Activated naive CD4-positive, alpha-beta T cell treated with anti-CD3 and anti-CD28 coated beads for 36 hours (primary cell): ENCODE measurements at regions not wholly inside any gene's neighbourhood (a gene's known extent, or its start where the extent isn't known, plus 50 kb on each side); places are given as distances from the start of the nearest gene placed in this dataset.

ENCODE experiments used
- CTCF ChIA-PET: fragments of 350-600 bp; sonication (Branson Sonifier 250); formaldehyde crosslinking; loops from one replicate; lab custom pipeline; 2021; ENCODE audit warnings: antibody characterized with exemption; lab: Charles Lee
- DNase-seq: peaks from one replicate; pipeline ENCODE4 v3.0.0-alpha.2; 2020
- H3K27ac Mint-ChIP-seq: one replicate; pipeline ENCODE4 v1.8.0; 2021; ENCODE audit warnings: mild to moderate bottlenecking, mixed read lengths
- H3K27me3 Mint-ChIP-seq: one replicate; pipeline ENCODE4 v1.8.0; 2021; ENCODE audit warnings: low read depth, mixed read lengths
- H3K36me3 Mint-ChIP-seq: one replicate; pipeline ENCODE4 v1.8.0; 2021; ENCODE audit warnings: low read depth, mixed read lengths
- H3K4me1 Mint-ChIP-seq: one replicate; pipeline ENCODE4 v1.8.0; 2021; ENCODE audit warnings: low read depth, mixed read lengths
- H3K4me3 Mint-ChIP-seq: one replicate; pipeline ENCODE4 v1.8.0; 2021; ENCODE audit warnings: mild to moderate bottlenecking, moderate library complexity, mixed read lengths
- H3K9me3 Mint-ChIP-seq: one replicate; pipeline ENCODE4 v1.8.0; 2021; ENCODE audit warnings: mixed read lengths
- intact Hi-C: fragments of 100-400 bp; cut with micrococcal nuclease; formaldehyde crosslinking; loops from one replicate; pipeline ENCODE4 v1.15.1; 2023

GRCh38 chr5:92371889-92372235 is 988.7 kb upstream of the ARRDC3 start:
- no peaks in the 10 kb centered on the region for H3K27me3 Mint-ChIP-seq
- H3K9me3 Mint-ChIP-seq, result peaks cover 8% of the 10 kb centered on the region
- CTCF ChIA-PET, result interaction anchor here (0.6 kb wide), 1 partner anchor 507 kb away, joined by 6 read pairs; no protein-coding TSS in a partner anchor
- H3K27ac Mint-ChIP-seq, result no peak overlapping the region
- no peaks in the 10 kb centered on the region for H3K4me1 Mint-ChIP-seq
- DNase-seq, result no peak
- H3K4me3 Mint-ChIP-seq, result no peak overlapping the region
- H3K36me3 Mint-ChIP-seq, result no peaks in the 10 kb centered on the region
- intact Hi-C loops, result no loop called here

DNA sequence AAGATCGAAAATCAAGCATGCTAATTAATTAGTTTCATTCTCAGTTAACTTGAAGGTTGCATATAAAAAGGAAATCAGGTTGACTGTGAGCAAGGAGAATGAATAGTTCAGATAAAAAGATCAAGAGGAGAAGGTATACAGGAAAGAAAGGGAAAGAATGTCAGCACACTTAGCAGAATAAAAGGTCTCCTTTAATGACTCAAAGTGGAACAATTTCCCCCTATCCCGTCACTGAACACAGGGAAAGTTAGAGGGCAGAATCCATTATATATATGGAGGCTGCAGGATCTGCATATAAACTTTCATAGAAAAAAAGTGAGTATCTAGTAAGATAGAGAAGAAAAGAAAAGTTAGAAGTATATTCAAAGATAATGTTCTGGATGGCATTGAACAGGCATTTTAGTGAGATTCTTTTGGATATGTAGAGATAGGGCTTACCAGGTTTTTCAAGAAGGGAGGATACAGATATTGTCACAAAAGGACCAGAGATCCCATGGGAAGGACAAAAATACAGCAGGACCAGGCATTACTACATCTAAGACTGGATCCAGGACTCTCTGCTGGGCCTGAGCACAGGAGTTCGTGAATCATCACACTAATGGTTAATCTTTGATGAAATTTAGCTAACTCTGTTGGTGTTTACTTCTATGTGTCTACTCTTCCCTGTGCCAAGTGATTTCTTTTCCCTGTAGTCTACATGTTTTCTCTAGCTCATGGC is 988.2 kb upstream of the ARRDC3 start:
- no peaks in the 10 kb centered on the region for H3K36me3 Mint-ChIP-seq
- CTCF ChIA-PET, result no interaction called here
- peaks cover 8% of the 10 kb centered on the region for H3K9me3 Mint-ChIP-seq
- no peaks in the 10 kb centered on the region for H3K4me1 Mint-ChIP-seq
- no peak overlapping the region for H3K4me3 Mint-ChIP-seq
- H3K27ac Mint-ChIP-seq, result no peak overlapping the region
- no peak for DNase-seq
- no peaks in the 10 kb centered on the region for H3K27me3 Mint-ChIP-seq
- intact Hi-C loops, result no loop called here

GRCh38 chr5:92370032-92370431 is 986.9 kb upstream of the ARRDC3 start:
- no peaks in the 10 kb centered on the region for H3K27me3 Mint-ChIP-seq
- intact Hi-C loops, result no loop called here
- H3K27ac Mint-ChIP-seq, result no peak overlapping the region
- no peak overlapping the region for H3K4me3 Mint-ChIP-seq
- no peaks in the 10 kb centered on the region for H3K4me1 Mint-ChIP-seq
- peaks cover 8% of the 10 kb centered on the region for H3K9me3 Mint-ChIP-seq
- no peak for DNase-seq
- CTCF ChIA-PET, result no interaction called here
- no peaks in the 10 kb centered on the region for H3K36me3 Mint-ChIP-seq

DNA sequence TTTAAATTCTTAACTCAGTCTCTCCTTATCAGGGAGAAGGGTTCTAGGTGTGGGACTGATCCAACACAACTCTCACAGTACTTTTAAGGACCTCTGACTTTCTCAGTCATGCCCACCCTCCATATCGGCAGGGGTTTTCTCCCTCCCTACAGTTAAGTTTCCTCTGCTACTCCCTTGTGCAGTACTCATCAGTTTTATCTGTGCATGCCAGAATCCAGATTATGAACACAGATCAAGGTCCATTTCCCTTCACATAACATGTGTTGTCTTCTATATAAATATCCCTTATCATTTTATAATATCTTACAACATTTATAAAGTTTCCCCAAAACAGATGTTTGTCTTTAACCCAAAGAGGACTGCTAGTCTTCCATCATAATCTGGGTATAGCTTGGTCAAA is 986.5 kb upstream of the ARRDC3 start:
- no peaks in the 10 kb centered on the region for H3K4me1 Mint-ChIP-seq
- CTCF ChIA-PET, result no interaction called here
- no peaks in the 10 kb centered on the region for H3K27me3 Mint-ChIP-seq
- no peak overlapping the region for H3K27ac Mint-ChIP-seq
- peaks cover 8% of the 10 kb centered on the region for H3K9me3 Mint-ChIP-seq
- intact Hi-C loops, result no loop called here
- H3K36me3 Mint-ChIP-seq, result no peaks in the 10 kb centered on the region
- no peak for DNase-seq
- no peak overlapping the region for H3K4me3 Mint-ChIP-seq

GRCh38 chr5:92364986-92365550 is 982.0 kb upstream of the ARRDC3 start:
- Mint-ChIP-seq H3K36me3 (no peaks in the 10 kb centered on the region), H3K4me3 (no peak overlapping the region), H3K27ac (no peak overlapping the region), H3K9me3 (peaks cover 9% of the 10 kb centered on the region), H3K27me3 (no peaks in the 10 kb centered on the region), H3K4me1 (no peaks in the 10 kb centered on the region)
- no peak for DNase-seq
- CTCF ChIA-PET, result no interaction called here
- intact Hi-C loops, result no loop called here

- Mint-ChIP-seq H3K27ac (no peak overlapping the region), H3K4me3 (no peak overlapping the region), H3K9me3 (peaks cover 5% of the 10 kb centered on the region), H3K4me1 (no peaks in the 10 kb centered on the region), H3K36me3 (no peaks in the 10 kb centered on the region), H3K27me3 (no peaks in the 10 kb centered on the region)
- intact Hi-C loops, result no loop called here
- no peak for DNase-seq
- CTCF ChIA-PET, result no interaction called here
Observed at GRCh38 chr5:92353107-92354030, 970.3 kb upstream of the ARRDC3 start.

- intact Hi-C loops, result no loop called here
Observed at GRCh38 chr5:92337772-92338234, 954.7 kb upstream of the ARRDC3 start.

GRCh38 chr5:92332039-92332438 is 948.9 kb upstream of the ARRDC3 start:
- H3K27me3 Mint-ChIP-seq, result no peaks in the 10 kb centered on the region
- CTCF ChIA-PET, result no interaction called here
- no peaks in the 10 kb centered on the region for H3K4me1 Mint-ChIP-seq
- no peak overlapping the region for H3K4me3 Mint-ChIP-seq
- no peak overlapping the region for H3K27ac Mint-ChIP-seq
- H3K9me3 Mint-ChIP-seq, result no peaks in the 10 kb centered on the region
- H3K36me3 Mint-ChIP-seq, result no peaks in the 10 kb centered on the region
- intact Hi-C loops, result no loop called here
- no peak for DNase-seq

More at GRCh38 chr5:92337772-92338234, 954.7 kb upstream of the ARRDC3 start:
- CTCF ChIA-PET, result no interaction called here
- Mint-ChIP-seq H3K4me3 (no peak overlapping the region), H3K9me3 (no peaks in the 10 kb centered on the region), H3K4me1 (no peaks in the 10 kb centered on the region), H3K27ac (no peak overlapping the region), H3K27me3 (no peaks in the 10 kb centered on the region), H3K36me3 (no peaks in the 10 kb centered on the region)
- DNase-seq, result no peak

DNA sequence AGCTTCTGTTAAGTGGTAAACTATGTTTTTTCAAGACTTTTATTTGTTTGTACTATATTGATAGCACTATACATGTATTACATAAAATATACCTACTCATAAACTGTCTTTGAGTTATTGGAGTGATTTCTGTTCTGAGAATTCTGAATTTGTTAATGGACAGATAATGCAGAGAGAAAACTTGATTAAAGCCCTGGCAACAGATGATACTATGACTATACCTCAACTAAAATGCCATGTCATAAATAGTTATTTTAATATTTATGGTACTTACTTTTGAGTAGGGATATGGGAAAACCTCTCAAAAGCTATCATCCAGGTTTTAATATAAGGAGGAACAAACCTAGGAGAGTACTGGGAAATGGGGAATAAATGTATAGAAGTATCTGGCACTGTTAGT is 947.2 kb upstream of the ARRDC3 start:
- no peaks in the 10 kb centered on the region for H3K9me3 Mint-ChIP-seq
- CTCF ChIA-PET, result no interaction called here
- H3K36me3 Mint-ChIP-seq, result no peaks in the 10 kb centered on the region
- H3K27me3 Mint-ChIP-seq, result no peaks in the 10 kb centered on the region
- DNase-seq, result no peak
- H3K27ac Mint-ChIP-seq, result no peak overlapping the region
- no peak overlapping the region for H3K4me3 Mint-ChIP-seq
- no peaks in the 10 kb centered on the region for H3K4me1 Mint-ChIP-seq
- intact Hi-C loops, result no loop called here

DNA sequence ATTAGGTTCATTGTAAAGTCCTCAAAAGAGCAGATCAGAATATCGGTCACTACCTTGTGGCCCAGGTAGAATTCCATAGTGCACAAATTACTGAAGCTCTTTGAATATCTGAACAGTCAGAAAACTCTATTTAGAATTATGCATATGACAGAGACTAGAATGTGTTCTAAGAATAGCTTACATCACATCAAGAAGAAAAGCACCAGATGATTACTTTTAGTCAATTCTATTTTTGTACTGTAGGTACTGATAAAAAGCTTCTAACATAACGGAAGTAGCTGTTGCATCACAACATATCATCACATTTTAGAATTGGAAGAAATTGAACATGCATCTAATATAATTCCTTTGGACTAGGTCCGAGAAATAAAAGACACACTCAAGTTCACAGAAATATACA is 946.6 kb upstream of the ARRDC3 start:
- Mint-ChIP-seq H3K4me3 (no peak overlapping the region), H3K36me3 (no peaks in the 10 kb centered on the region), H3K4me1 (no peaks in the 10 kb centered on the region), H3K27ac (no peak overlapping the region), H3K27me3 (no peaks in the 10 kb centered on the region), H3K9me3 (no peaks in the 10 kb centered on the region)
- DNase-seq, result no peak
- intact Hi-C loops, result no loop called here
- CTCF ChIA-PET, result no interaction called here

GRCh38 chr5:92328584-92329259 is 945.6 kb upstream of the ARRDC3 start:
- Mint-ChIP-seq H3K9me3 (no peaks in the 10 kb centered on the region), H3K36me3 (no peaks in the 10 kb centered on the region), H3K27me3 (no peaks in the 10 kb centered on the region), H3K4me1 (no peaks in the 10 kb centered on the region), H3K27ac (no peak overlapping the region), H3K4me3 (no peak overlapping the region)
- CTCF ChIA-PET, result interaction anchor here (0.9 kb wide), 1 partner anchor 8 kb away, joined by 4 read pairs; no protein-coding TSS in a partner anchor
- no peak for DNase-seq
- intact Hi-C loops, result no loop called here

DNA sequence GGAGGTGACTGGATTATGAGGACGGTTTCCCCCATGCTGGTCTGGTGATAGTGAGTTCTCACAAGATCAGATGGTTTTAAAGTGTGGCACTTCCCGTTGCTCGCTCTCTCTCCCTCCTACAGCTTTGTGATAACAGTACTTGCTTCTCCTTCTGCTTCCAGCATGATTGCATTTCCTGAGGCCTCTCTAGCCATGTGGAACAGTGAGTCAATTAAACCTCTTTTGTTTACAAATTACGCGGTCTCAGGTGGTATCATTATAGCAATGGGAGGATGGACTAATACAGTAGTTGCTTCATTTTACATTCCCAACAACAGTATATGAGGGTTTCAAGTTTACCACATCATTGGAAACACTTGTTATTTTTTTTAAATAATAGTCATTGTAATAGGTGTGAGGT is 937.3 kb upstream of the ARRDC3 start:
- Mint-ChIP-seq H3K4me3 (no peak overlapping the region), H3K36me3 (no peaks in the 10 kb centered on the region), H3K27ac (no peak overlapping the region), H3K27me3 (no peaks in the 10 kb centered on the region), H3K9me3 (peaks cover 3% of the 10 kb centered on the region), H3K4me1 (no peaks in the 10 kb centered on the region)
- DNase-seq, result no peak
- intact Hi-C loops, result no loop called here
- CTCF ChIA-PET, result no interaction called here
